ENCODE measurements at regions not wholly inside any gene's neighbourhood (a gene's known extent, or its start where the extent isn't known, plus 50 kb on each side); places are given as distances from the start of the nearest gene placed in this dataset.

DNA sequence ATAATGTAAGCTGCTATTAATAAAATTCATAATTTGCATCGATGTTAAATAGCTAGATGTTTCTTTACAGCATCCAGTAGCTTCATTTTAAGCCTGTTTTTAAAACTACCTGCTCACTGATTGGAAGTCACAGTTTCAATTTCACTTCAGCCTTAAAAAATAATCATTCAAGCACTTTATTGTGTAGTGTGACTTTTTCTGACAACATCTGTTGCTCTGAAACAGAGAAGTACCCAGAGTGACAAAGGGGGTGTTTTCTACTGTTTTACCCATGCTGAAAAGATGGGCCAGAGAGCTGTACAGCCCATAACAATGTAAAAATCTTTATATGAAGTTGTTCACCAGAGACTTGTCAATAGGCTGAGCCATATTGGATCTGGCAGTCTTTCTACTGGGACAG lies 437.2 kb downstream of the MDFIC start:
- ChIA-PET CTCF (interaction anchor here (1.0 to 1.4 kb wide), 6 partner anchors 8 to 493 kb away, joined by 3 to 5 read pairs (median 4); no protein-coding TSS in a partner anchor), POLR2A (no interaction called here)
- Histone ChIP-seq H3K36me3 (ENCODE audit: control insufficient read depth in 2 of 2, extremely low read depth in 1 of 2, insufficient read depth in 2 of 2, low read length in 2 of 2) (no peaks in the 10 kb centered on the region), H3K4me2 (ENCODE audit: insufficient read depth, low read length) (no peak overlapping the region), H3K4me3 (replicated peaks in 1 of 3; ENCODE audit: insufficient read depth in 1 of 3, low read depth in 1 of 3, low read length in 3 of 3) (no peak overlapping the region), H2AFZ (ENCODE audit: low read depth, low read length) (no peak overlapping the region), H3K9me3 (replicated peaks; ENCODE audit: control insufficient read depth, insufficient read depth, low read length) (no peaks in the 10 kb centered on the region), H3K27ac (ENCODE audit: insufficient read depth, low read depth, low read length) (no peak overlapping the region), H3K9ac (replicated peaks; ENCODE audit: extremely low read depth, insufficient read depth, low read length) (no peak overlapping the region), H3K27me3 (ENCODE audit: control insufficient read depth in 2 of 2, insufficient read depth in 2 of 2, low read length in 2 of 2) (no peaks in the 10 kb centered on the region), H3K9me1 (replicated peaks; ENCODE audit: control insufficient read depth, extremely low read depth, insufficient read depth, low read length) (no peaks in the 10 kb centered on the region), H3K4me1 (ENCODE audit: control insufficient read depth, extremely low read depth, insufficient read depth, low read length) (no peaks in the 10 kb centered on the region), H3K79me2 (ENCODE audit: control insufficient read depth, insufficient read depth, low read length) (no peaks in the 10 kb centered on the region), H4K20me1 (replicated peaks; ENCODE audit: control insufficient read depth, extremely low read depth, insufficient read depth, low read length) (no peaks in the 10 kb centered on the region)
- dilution Hi-C loops (cut with MboI; ENCODE audit: extremely low pct_ligation_motif_present, low sequenced_read_pairs) (no loop called here), intact Hi-C loops (cut with micrococcal nuclease) (loop anchor here (5.0 to 10.0 kb wide), 4 partner anchors 323 to 766 kb away; no protein-coding TSS in a partner anchor)
- DNase-seq (ENCODE audit: low read depth, low spot score): no peak
- FAIRE-seq: no peak
- TF ChIP-seq FOS (IDR thresholded peaks at IDR 0.05; ENCODE audit: borderline replicate concordance, insufficient read depth, low read length) (no peak), JUN (IDR thresholded peaks at IDR 0.05; ENCODE audit: borderline replicate concordance, insufficient read depth, insufficient read length, low read depth) (no peak), GATA2 (IDR thresholded peaks at IDR 0.05; ENCODE audit: insufficient read depth, insufficient read length, low read depth, low read length) (no peak), MYC (IDR thresholded peaks at IDR 0.05; ENCODE audit: low read depth, low read length) (no peak), EZH2 (IDR thresholded peaks at IDR 0.05; ENCODE audit: borderline replicate concordance, low read depth, low read length, severe bottlenecking) (no peak)
- no TSS peak for BruUV-seq (replicated peaks)

DNA sequence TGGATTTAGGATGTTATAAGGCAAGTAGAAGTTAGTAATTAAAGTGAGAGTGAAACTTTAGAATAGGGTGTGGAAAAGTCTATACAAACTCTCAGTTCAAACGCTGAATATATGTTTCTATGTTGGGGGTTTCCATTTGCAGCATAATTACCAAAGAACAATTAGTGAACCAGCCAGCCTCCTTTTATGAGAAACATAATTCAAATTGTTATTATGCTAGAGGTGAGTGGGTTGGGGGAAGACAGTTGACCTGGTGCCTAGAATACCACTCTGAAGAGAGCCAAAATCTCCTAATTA lies 435.8 kb downstream of the MDFIC start:
- Histone ChIP-seq H3K27me3 (ENCODE audit: control insufficient read depth in 2 of 2, insufficient read depth in 2 of 2, low read length in 2 of 2) (no peaks in the 10 kb centered on the region), H3K9me1 (replicated peaks; ENCODE audit: control insufficient read depth, extremely low read depth, insufficient read depth, low read length) (no peaks in the 10 kb centered on the region), H3K4me3 (replicated peaks in 1 of 3; ENCODE audit: insufficient read depth in 1 of 3, low read depth in 1 of 3, low read length in 3 of 3) (no peak overlapping the region), H3K4me2 (ENCODE audit: insufficient read depth, low read length) (no peak overlapping the region), H3K36me3 (ENCODE audit: control insufficient read depth in 2 of 2, extremely low read depth in 1 of 2, insufficient read depth in 2 of 2, low read length in 2 of 2) (no peaks in the 10 kb centered on the region), H3K27ac (ENCODE audit: insufficient read depth, low read depth, low read length) (no peak overlapping the region), H3K79me2 (ENCODE audit: control insufficient read depth, insufficient read depth, low read length) (no peaks in the 10 kb centered on the region), H2AFZ (ENCODE audit: low read depth, low read length) (no peak overlapping the region), H3K4me1 (ENCODE audit: control insufficient read depth, extremely low read depth, insufficient read depth, low read length) (no peaks in the 10 kb centered on the region), H3K9ac (replicated peaks; ENCODE audit: extremely low read depth, insufficient read depth, low read length) (no peak overlapping the region), H4K20me1 (replicated peaks; ENCODE audit: control insufficient read depth, extremely low read depth, insufficient read depth, low read length) (no peaks in the 10 kb centered on the region), H3K9me3 (replicated peaks; ENCODE audit: control insufficient read depth, insufficient read depth, low read length) (no peaks in the 10 kb centered on the region)
- no peak for FAIRE-seq
- DNase-seq (ENCODE audit: low read depth, low spot score): no peak
- dilution Hi-C loops (cut with MboI; ENCODE audit: extremely low pct_ligation_motif_present, low sequenced_read_pairs) (no loop called here), intact Hi-C loops (cut with micrococcal nuclease) (loop anchor here (5.0 to 10.0 kb wide), 4 partner anchors 325 to 767 kb away; no protein-coding TSS in a partner anchor)
- TF ChIP-seq, protein P1, sequence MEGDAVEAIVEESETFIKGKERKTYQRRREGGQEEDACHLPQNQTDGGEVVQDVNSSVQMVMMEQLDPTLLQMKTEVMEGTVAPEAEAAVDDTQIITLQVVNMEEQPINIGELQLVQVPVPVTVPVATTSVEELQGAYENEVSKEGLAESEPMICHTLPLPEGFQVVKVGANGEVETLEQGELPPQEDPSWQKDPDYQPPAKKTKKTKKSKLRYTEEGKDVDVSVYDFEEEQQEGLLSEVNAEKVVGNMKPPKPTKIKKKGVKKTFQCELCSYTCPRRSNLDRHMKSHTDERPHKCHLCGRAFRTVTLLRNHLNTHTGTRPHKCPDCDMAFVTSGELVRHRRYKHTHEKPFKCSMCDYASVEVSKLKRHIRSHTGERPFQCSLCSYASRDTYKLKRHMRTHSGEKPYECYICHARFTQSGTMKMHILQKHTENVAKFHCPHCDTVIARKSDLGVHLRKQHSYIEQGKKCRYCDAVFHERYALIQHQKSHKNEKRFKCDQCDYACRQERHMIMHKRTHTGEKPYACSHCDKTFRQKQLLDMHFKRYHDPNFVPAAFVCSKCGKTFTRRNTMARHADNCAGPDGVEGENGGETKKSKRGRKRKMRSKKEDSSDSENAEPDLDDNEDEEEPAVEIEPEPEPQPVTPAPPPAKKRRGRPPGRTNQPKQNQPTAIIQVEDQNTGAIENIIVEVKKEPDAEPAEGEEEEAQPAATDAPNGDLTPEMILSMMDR (IDR thresholded peaks at IDR 0.05; ENCODE audit: extremely low read depth in 1 of 2, insufficient read depth in 1 of 2, low read depth in 1 of 2, low read length in 2 of 2): no peak
- TF ChIP-seq FOS (IDR thresholded peaks at IDR 0.05; ENCODE audit: borderline replicate concordance, insufficient read depth, low read length): no peak
- TF ChIP-seq MYC (IDR thresholded peaks at IDR 0.05; ENCODE audit: low read depth, low read length): no peak
- TF ChIP-seq, protein P2, sequence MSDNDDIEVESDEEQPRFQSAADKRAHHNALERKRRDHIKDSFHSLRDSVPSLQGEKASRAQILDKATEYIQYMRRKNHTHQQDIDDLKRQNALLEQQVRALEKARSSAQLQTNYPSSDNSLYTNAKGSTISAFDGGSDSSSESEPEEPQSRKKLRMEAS (IDR thresholded peaks at IDR 0.05; ENCODE audit: insufficient read depth, insufficient read length): no peak
- TF ChIP-seq GATA2 (IDR thresholded peaks at IDR 0.05; ENCODE audit: insufficient read depth, insufficient read length, low read depth, low read length): no peak
- TF ChIP-seq POLR2A (IDR thresholded peaks at IDR 0.05; ENCODE audit: low read depth, low read length): no peak
- TF ChIP-seq JUN (IDR thresholded peaks at IDR 0.05; ENCODE audit: borderline replicate concordance, insufficient read depth, insufficient read length, low read depth): no peak
- no peak for TF ChIP-seq EZH2 (IDR thresholded peaks at IDR 0.05; ENCODE audit: borderline replicate concordance, low read depth, low read length, severe bottlenecking)
- no peak for TF ChIP-seq POLR2AphosphoS5 (IDR thresholded peaks at IDR 0.05; ENCODE audit: insufficient read depth, low read depth, low read length)
- no TSS peak for BruUV-seq (replicated peaks)
- ChIA-PET POLR2A (no interaction called here), CTCF (interaction anchor here (1.5 kb wide), 1 partner anchor 119 kb away, joined by 4 read pairs; no protein-coding TSS in a partner anchor)

All from endothelial cell of umbilical vein (primary cell).